Kidney epithelial cell (primary cell): ENCODE measurements at regions not wholly inside any gene's neighbourhood (a gene's known extent, or its start where the extent isn't known, plus 50 kb on each side); places are given as distances from the start of the nearest gene placed in this dataset.

Experiments
- DNase-seq: peaks from one replicate; pipeline ENCODE4 v3.0.0-alpha.2; 2010; ENCODE audit warnings: low read depth
- H3K27me3 ChIP-seq: 2 replicates; pipeline ENCODE4 v1.6.0; 2011; ENCODE audit warnings: low read length; ENCODE audit not compliant: control insufficient read depth, insufficient read depth
- H3K36me3 ChIP-seq: 2 replicates; pipeline ENCODE4 v1.5.1; 2011; ENCODE audit warnings: low read length; ENCODE audit not compliant: control insufficient read depth, insufficient read depth
- H3K4me3 ChIP-seq: 2 replicates; pipeline ENCODE4 v1.5.1; 2011; ENCODE audit warnings: low read depth, mild to moderate bottlenecking, control low read depth, low read length
- TF ChIP-seq, protein P1 (sequence below): IDR thresholded peaks from 2 replicates; pipeline ENCODE4 v1.5.1; 2011; ENCODE audit warnings: mild to moderate bottlenecking, moderate library complexity, low read length, control low read depth, inconsistent platforms; ENCODE audit not compliant: insufficient read depth, poor library complexity, severe bottlenecking

- Histone ChIP-seq H3K4me3 (no peak overlapping the region), H3K27me3 (no peaks in the 10 kb centered on the region), H3K36me3 (no peaks in the 10 kb centered on the region)
- TF ChIP-seq, protein P1, sequence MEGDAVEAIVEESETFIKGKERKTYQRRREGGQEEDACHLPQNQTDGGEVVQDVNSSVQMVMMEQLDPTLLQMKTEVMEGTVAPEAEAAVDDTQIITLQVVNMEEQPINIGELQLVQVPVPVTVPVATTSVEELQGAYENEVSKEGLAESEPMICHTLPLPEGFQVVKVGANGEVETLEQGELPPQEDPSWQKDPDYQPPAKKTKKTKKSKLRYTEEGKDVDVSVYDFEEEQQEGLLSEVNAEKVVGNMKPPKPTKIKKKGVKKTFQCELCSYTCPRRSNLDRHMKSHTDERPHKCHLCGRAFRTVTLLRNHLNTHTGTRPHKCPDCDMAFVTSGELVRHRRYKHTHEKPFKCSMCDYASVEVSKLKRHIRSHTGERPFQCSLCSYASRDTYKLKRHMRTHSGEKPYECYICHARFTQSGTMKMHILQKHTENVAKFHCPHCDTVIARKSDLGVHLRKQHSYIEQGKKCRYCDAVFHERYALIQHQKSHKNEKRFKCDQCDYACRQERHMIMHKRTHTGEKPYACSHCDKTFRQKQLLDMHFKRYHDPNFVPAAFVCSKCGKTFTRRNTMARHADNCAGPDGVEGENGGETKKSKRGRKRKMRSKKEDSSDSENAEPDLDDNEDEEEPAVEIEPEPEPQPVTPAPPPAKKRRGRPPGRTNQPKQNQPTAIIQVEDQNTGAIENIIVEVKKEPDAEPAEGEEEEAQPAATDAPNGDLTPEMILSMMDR = no peak
- DNase-seq = no peak
These were observed 170.5 kb upstream of the PPP1R26 start for GRCh38 chr9:135308821-135309762.

GRCh38 chr9:135309763-135310125 lies 169.8 kb upstream of the PPP1R26 start:
- H3K4me3 ChIP-seq = no peak overlapping the region
- no peaks in the 10 kb centered on the region for H3K36me3 ChIP-seq
- DNase-seq = no peak
- no peaks in the 10 kb centered on the region for H3K27me3 ChIP-seq
- TF ChIP-seq, protein P1 = no peak

- TF ChIP-seq, protein P1 = no peak
- Histone ChIP-seq H3K36me3 (no peaks in the 10 kb centered on the region), H3K4me3 (no peak overlapping the region), H3K27me3 (no peaks in the 10 kb centered on the region)
- DNase-seq = no peak
These were observed 169.4 kb upstream of the PPP1R26 start for GRCh38 chr9:135310134-135310533.

DNA sequence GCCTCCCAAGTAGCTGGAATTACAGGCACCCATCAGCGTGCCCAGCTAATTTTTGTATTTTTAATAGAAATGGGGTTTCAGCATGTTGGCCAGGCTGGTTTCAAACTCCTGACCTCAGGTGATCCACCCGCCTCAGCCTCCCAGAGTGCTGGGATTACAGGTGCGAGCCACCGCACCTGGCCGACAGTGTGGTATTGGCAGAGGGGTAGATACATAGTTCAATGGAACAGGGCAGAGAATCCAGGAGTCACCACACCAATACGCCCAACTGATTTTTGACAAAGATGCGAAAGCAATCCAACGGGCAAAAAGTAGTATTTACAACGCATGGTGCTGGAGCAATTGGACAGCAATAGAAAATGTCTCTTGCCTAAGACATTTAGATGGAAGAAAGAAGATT lies 164.0 kb upstream of the PPP1R26 start:
- H3K4me3 ChIP-seq = no peak overlapping the region
- no peak for DNase-seq
- H3K36me3 ChIP-seq = no peaks in the 10 kb centered on the region
- H3K27me3 ChIP-seq = no peaks in the 10 kb centered on the region
- TF ChIP-seq, protein P1 = no peak

GRCh38 chr9:135320331-135320730 lies 159.3 kb upstream of the PPP1R26 start:
- Histone ChIP-seq H3K27me3 (no peaks in the 10 kb centered on the region), H3K4me3 (no peak overlapping the region), H3K36me3 (no peaks in the 10 kb centered on the region)
- TF ChIP-seq, protein P1 = no peak
- DNase-seq = no peak

GRCh38 chr9:135320943-135321342 lies 158.6 kb upstream of the PPP1R26 start:
- TF ChIP-seq, protein P1 = no peak
- no peak for DNase-seq
- no peaks in the 10 kb centered on the region for H3K36me3 ChIP-seq
- no peaks in the 10 kb centered on the region for H3K27me3 ChIP-seq
- H3K4me3 ChIP-seq = no peak overlapping the region
